GM20431 (cell line): ENCODE measurements at regions not wholly inside any gene's neighbourhood (a gene's known extent, or its start where the extent isn't known, plus 50 kb on each side); places are given as distances from the start of the nearest gene placed in this dataset.
"Not testable (repeated sequence)": the region's sequence is repeated elsewhere in the genome, so short reads cannot be mapped to it uniquely, and the experiment has no call there.

Experiments used
- in situ Hi-C: fragments of 300-500 bp; cut with MseI, MboI; formaldehyde crosslinking; loops from one replicate; pipeline ENCODE4 v1.15.0; 2020; ENCODE audit warnings: low sequenced_read_pairs; ENCODE audit not compliant: unreplicated experiment

DNA sequence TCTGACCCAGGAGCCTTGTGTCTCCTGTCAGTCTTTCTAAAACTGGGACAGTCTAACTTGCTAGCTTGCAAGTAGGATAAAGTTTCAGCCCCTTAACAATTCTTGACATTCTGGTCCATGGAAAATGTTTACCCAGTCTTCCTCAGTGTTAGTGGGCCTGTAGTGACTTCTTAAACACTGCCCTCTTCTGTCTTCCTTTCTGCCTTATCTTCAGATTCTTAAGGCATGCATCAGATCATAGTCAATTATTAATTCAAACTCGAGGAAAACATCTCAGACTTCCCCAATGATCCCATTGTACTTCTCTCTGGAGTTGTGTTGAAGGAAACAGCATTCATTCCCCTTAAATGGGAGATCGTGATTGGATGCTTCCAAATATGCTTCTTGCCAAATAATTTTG lies 1199.8 kb downstream of the DTWD2 start:
- in situ Hi-C loops, result no loop called here

- in situ Hi-C loops, result no loop called here
Observed at GRCh38 chr5:117779171-117779570, 1204.5 kb upstream of the SEMA6A start.

DNA sequence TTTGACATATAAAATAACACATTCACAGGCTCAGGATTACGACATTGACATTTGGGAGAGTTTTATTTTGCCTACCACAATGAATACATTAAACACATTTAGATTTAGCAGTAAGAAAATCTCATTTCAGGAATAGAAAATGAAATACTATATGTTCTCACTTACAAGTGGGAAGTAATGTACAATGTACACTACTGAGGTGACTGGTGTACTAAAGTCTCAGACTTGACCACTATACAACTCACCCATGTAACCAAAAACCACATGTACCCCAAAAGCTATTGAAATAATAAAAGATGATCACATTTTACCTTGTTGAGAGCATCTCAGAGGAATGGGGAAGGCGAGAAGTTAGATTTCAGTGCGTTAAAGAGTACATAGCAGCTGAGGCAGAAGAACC lies 1202.4 kb upstream of the SEMA6A start:
- in situ Hi-C loops, result no loop called here

DNA sequence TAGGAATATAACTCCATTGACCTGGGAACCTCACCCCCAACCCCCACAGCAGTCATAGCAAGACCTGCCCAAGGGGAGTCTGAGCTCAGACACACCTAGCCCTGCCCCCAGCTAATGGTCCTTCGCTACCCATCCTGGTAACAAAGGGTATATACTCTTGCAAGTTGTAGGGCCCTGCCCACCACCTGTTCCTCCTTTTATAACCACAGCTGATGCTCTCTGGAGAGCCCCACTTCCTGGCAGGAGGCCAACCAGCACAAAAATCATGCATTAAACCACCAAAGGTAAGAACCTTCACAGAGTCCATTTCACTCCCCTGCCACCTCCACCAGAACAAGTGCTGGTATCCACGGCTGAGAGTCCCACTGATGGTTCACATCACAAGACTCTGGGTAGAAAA lies 1195.3 kb upstream of the SEMA6A start:
- in situ Hi-C loops, result no loop called here

- in situ Hi-C loops, result no loop called here
Observed at GRCh38 chr5:117763271-117763670, 1188.6 kb upstream of the SEMA6A start.

DNA sequence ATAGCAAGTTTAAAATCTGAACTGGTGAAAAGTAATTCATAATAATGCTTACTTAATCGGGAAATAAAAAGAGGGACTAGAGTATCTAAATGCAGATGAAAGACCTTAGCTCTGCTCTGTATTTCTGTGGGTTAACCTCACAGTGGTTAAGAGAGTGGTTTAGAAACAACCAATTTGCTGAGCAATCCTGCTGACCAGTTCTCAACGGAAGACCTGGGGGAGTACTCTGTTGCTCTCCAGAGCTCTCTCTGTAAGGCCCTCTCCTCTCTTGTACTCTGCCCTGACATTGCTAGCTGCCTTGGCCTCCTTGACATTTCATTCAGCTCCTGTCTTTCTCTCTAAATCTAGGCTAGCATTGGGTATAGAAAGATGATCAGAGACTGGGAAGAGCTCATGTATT lies 1186.6 kb upstream of the SEMA6A start:
- in situ Hi-C loops, result no loop called here

GRCh38 chr5:117759849-117760499 lies 1185.4 kb upstream of the SEMA6A start:
- in situ Hi-C loops, result no loop called here

DNA sequence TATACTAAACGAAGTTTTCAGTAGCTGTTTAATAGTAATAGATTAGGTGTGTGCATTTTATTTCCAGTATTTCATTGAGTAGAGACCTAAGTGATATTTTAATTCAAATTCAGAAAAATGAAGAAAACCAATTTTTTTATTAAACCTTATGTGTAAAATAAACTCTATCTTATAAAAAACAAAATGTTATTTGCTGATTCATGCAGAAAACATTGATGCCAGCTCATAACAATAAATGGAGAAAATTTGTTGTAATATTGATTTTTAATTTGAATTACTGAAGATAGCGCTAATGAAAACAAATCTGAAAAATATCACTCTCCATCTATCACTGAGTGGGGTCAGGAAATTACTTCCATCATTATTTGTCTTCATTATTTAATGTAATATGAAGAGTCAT lies 1177.8 kb upstream of the SEMA6A start:
- in situ Hi-C loops, result no loop called here

GRCh38 chr5:117748336-117748735 lies 1173.7 kb upstream of the SEMA6A start:
- in situ Hi-C loops, result no loop called here

GRCh38 chr5:117743337-117743736 lies 1168.7 kb upstream of the SEMA6A start:
- in situ Hi-C loops, result no loop called here

DNA sequence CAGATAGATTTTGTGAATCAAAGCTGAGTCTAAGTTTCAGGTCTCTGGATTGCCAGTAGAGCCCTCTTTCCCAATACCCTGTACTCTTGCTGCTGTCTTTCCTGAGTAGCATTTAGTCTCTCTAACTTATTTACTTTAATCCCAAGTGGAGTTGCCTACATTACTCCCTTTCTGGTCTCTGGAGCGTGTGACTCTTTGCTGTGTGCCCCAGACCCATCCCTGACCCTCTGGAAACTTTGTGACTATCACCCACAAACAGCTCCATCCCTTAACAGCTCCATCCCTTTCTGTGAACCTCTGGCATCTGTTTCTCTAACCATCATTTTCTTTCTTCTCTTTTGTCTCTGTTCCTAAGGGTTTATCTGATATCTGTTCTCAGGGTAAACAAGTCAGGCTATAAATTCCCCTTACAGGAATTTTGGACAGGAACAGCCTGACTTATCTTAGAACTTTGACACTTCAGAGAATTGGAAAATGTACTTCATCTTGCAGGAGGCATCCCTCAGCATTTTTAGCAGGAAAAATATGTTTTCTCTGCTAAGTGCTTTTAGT lies 1167.1 kb upstream of the SEMA6A start:
- in situ Hi-C loops, result no loop called here

- in situ Hi-C loops, result no loop called here
Observed at GRCh38 chr5:117740268-117740667, 1165.6 kb upstream of the SEMA6A start.

- in situ Hi-C loops, result no loop called here
Observed at GRCh38 chr5:117738571-117738970, 1163.9 kb upstream of the SEMA6A start.

- in situ Hi-C loops, result no loop called here
Observed at GRCh38 chr5:117736698-117737097, 1162.1 kb upstream of the SEMA6A start.

- in situ Hi-C loops, result no loop called here
Observed at GRCh38 chr5:117734056-117734455, 1159.4 kb upstream of the SEMA6A start.

GRCh38 chr5:117733051-117733450 lies 1158.4 kb upstream of the SEMA6A start:
- in situ Hi-C loops, result no loop called here

- in situ Hi-C loops, result no loop called here
Observed at GRCh38 chr5:117732264-117732663, 1157.6 kb upstream of the SEMA6A start.

GRCh38 chr5:117731446-117731845 lies 1156.8 kb upstream of the SEMA6A start:
- in situ Hi-C loops, result no loop called here

GRCh38 chr5:117720784-117721183 lies 1146.2 kb upstream of the SEMA6A start:
- in situ Hi-C loops, result not testable (repeated sequence)

- in situ Hi-C loops, result no loop called here
Observed at GRCh38 chr5:117719413-117719812, 1144.8 kb upstream of the SEMA6A start.

DNA sequence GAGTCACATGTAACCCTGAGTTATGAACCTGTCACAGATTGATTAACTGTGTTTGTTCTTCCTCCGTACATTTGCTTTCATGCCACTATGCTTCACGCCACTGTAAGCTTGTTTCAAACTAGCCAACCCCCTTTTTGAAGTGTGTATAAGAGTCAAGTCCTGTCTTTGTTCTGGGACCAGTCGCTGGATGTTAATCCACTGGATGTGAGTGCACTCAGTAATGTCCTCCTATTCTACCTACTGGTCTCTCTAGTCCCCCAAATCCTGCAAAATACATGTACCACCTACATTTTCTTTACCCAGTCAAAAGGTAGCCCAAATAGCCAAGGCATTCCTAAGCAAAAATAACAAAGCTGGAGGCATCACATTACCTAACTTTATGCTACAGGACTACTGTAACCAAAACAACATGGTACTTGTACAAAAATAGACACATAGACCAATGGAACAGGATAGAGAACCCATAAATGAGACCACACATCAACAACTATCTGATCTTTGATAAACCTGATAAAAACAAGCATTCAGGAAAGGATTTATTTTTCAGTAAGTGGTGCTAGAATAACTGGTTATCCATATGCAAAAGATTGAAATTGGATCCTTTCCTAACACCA lies 1139.1 kb upstream of the SEMA6A start:
- in situ Hi-C loops, result no loop called here

DNA sequence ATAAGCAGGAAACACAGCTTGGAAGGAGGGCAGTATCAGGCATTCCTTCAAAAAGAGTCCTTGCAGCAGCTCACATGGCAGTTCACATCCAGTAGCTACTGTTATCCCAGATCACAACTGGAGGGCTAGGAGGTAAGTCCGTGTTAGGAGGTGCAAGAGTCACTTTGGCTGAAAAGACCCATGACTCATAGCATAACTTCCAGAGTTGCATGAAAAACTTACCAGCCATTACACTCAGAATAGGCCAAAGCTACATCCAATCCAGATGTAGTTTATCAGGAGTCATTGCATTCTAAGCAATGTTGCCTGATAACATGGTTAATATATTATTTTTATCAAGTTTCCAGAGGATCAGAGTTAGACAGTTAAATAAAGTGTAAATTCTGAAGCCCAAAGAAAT lies 1126.4 kb upstream of the SEMA6A start:
- in situ Hi-C loops, result no loop called here
